ENCODE measurements at regions not wholly inside any gene's neighbourhood (a gene's known extent, or its start where the extent isn't known, plus 50 kb on each side); places are given as distances from the start of the nearest gene placed in this dataset.

DNA sequence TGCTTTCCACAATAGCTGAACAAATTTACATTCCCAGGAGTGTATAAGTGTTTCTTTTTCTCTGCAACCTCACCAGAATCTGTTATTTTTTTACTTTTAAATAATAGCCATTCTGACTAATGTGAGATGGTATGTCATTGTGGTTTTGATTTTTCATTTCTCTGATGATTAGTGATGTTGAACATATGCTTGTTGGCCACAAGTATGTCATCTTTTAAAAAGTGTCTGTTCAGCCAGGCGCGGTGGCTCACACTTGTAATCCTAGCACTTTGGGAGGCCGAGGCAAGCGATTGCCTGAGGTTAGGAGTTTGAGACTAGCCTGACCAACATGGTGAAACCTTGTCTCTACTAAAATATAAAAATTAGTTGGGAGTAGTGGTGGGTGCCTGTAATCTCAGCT, 619.3 kb downstream of the SI start:
- Histone ChIP-seq H3K27me3 (no peaks in the 10 kb centered on the region), H3K4me1 (no peaks in the 10 kb centered on the region), H3K9me3 (no peaks in the 10 kb centered on the region), H3K27ac (no peak overlapping the region), H3K36me3 (replicated peaks in 1 of 2; ENCODE audit: insufficient read depth in 1 of 2, low read depth in 2 of 2) (no peaks in the 10 kb centered on the region), H3K4me3 (no peak overlapping the region)
- 93 to 94% methylated on average over 4 of the region's 4 CpGs for WGBS, 2 donors
- DNase-seq, result no peak
- intact Hi-C loops (cut with DNase I), result no loop called here
- TF ChIP-seq, protein P1, sequence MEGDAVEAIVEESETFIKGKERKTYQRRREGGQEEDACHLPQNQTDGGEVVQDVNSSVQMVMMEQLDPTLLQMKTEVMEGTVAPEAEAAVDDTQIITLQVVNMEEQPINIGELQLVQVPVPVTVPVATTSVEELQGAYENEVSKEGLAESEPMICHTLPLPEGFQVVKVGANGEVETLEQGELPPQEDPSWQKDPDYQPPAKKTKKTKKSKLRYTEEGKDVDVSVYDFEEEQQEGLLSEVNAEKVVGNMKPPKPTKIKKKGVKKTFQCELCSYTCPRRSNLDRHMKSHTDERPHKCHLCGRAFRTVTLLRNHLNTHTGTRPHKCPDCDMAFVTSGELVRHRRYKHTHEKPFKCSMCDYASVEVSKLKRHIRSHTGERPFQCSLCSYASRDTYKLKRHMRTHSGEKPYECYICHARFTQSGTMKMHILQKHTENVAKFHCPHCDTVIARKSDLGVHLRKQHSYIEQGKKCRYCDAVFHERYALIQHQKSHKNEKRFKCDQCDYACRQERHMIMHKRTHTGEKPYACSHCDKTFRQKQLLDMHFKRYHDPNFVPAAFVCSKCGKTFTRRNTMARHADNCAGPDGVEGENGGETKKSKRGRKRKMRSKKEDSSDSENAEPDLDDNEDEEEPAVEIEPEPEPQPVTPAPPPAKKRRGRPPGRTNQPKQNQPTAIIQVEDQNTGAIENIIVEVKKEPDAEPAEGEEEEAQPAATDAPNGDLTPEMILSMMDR (IDR thresholded peaks at IDR 0.05), result no peak
- TF ChIP-seq POLR2A (IDR thresholded peaks at IDR 0.05), result no peak
- ATAC-seq, result no peak

DNA sequence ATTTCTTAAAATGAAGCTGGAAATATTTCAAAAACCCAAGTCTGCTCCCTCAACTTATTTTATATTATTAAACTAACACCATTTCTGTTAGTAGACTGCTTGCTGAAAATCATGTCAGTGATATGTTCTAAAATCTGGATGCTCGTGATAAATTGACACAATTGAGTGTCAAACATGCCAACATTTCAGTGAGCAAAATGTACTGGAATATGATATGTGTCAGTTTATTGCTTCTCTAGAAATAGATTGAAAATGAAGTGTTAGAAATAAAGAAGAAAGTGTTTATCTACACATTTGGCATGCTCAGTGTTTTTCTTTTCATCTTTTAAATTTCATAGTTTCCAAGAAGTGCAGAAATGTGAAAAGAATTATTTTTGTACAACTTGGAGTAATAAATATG, 624.6 kb downstream of the SI start:
- Histone ChIP-seq H3K4me3 (no peak overlapping the region), H3K27me3 (no peaks in the 10 kb centered on the region), H3K4me1 (no peaks in the 10 kb centered on the region), H3K27ac (no peak overlapping the region), H3K36me3 (replicated peaks in 1 of 2; ENCODE audit: insufficient read depth in 1 of 2, low read depth in 2 of 2) (no peaks in the 10 kb centered on the region), H3K9me3 (no peaks in the 10 kb centered on the region)
- no peak for TF ChIP-seq POLR2A (IDR thresholded peaks at IDR 0.05)
- intact Hi-C loops (cut with DNase I), result no loop called here
- ATAC-seq (no peak), DNase-seq (no peak)
- WGBS, 2 donors, result 46 to 66% methylated on average over 1 of the region's 1 CpG

DNA sequence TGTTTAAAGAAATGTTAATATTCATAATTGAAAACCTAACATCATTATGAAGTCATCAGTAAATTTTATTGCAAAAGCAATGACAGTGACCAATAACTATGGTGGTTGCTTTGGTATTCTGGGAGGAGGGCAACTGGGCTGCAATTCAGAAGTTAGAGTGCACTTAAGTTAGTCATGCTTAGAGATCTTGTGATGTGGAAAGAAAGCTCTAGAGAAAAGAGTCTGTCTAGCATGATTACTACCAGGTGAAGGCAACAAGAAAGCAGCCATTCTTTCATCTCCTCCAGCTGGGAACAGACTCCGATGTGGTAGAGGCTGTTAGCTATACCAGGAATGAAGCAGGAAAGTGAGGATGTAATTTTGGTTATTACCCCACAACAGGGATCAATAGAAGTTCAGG, 625.6 kb downstream of the SI start:
- ATAC-seq (no peak), DNase-seq (no peak)
- TF ChIP-seq, protein P1 (IDR thresholded peaks at IDR 0.05), result no peak
- no peak for TF ChIP-seq POLR2A (IDR thresholded peaks at IDR 0.05)
- H3K27me3 ChIP-seq, result no peaks in the 10 kb centered on the region
- intact Hi-C loops (cut with DNase I), result no loop called here
- 83 to 89% methylated on average over 1 of the region's 1 CpG for WGBS, 2 donors
- H3K4me1 ChIP-seq, result no peaks in the 10 kb centered on the region
- H3K4me3 ChIP-seq, result no peak overlapping the region
- H3K36me3 ChIP-seq (replicated peaks in 1 of 2; ENCODE audit: insufficient read depth in 1 of 2, low read depth in 2 of 2), result no peaks in the 10 kb centered on the region
- no peak overlapping the region for H3K27ac ChIP-seq
- peaks cover 0 to 4% (median 0%) of the 10 kb centered on the region in 3 donors for H3K9me3 ChIP-seq

DNA sequence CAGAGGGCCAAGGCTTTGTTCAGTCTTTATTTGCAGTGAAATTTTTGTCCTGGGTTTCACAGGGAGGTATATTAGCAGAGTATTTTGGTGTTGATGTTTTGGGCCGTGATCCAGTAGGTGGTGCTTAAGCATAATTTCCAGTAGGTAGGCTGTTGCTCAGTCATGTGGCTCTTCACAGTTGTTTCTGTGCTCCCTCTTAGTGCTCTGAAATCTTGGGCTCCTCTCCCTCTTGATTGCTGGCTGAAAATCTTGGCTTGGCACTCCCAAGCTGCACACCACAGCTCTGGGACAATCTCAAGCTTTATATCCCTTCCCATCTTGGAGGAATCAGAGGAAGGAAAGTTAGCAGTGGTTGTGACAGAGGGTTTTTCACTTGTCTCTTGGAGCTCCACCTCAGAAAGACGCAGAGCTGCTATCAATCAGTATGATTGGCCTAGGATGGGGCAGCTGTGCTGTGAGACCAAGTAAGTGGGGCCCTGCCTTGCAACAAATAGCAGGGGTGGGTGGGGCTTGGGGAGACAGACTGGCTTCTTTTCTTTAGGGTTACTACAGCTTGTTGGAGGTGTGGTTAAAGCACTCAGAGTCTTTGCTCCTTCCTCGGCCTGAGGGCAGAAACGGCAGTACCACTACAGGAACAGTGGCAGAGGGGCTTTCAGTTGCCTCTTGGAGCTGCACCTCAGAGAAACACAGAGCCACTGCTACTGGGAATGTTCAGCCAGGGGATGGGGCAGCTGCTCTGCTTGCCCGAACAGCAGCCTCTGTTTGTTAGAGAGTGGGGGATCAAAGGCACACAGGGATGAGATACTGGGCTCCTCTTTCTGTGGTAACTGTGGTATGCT, 627.0 kb downstream of the SI start:
- intact Hi-C loops (cut with DNase I), result no loop called here
- no peak overlapping the region for H3K4me3 ChIP-seq
- no peak for ATAC-seq
- no peaks in the 10 kb centered on the region for H3K27me3 ChIP-seq
- H3K9me3 ChIP-seq, result peaks cover 0 to 4% (median 0%) of the 10 kb centered on the region in 3 donors
- no peaks in the 10 kb centered on the region for H3K36me3 ChIP-seq (replicated peaks in 1 of 2; ENCODE audit: insufficient read depth in 1 of 2, low read depth in 2 of 2)
- WGBS, 2 donors, result 73 to 79% methylated on average over 4 to 5 of the region's 5 CpGs
- no peak for TF ChIP-seq POLR2A (IDR thresholded peaks at IDR 0.05)
- TF ChIP-seq, protein P1 (IDR thresholded peaks at IDR 0.05), result peak in 1 of 7 experiments; percentile 14
- no peak overlapping the region for H3K27ac ChIP-seq
- no peak for DNase-seq
- H3K4me1 ChIP-seq, result no peaks in the 10 kb centered on the region

DNA sequence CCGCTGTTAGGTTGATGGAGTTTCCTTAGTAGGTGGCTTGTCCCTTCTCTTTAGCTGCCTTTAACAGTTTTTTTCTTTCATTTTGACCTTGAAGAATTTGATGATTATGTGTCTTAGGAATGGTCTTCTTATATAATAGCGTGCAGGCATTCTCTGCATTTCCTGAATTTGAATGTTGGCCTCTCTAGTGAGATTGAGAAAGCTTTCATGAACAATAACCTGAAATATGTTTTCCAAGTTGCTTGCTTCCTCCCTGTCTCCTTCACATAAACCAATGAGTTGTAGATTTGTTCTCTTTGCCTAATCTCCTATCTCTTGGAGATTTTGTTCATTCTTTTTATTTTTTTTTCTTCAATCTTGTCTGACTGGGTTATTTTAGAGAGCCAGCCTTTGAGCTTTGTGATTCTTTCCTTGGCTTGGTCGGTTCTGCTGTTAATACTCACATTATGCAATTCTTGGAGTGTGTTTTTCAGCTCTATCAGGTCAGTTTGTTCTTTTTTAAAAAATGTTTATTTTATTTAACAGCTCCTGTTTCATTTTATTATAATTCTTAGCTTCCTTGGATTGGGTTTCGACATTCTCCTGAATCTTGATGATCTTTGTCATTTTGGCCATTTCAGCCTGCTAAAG, 627.9 kb downstream of the SI start:
- DNase-seq, result no peak
- Histone ChIP-seq H3K27me3 (no peaks in the 10 kb centered on the region), H3K4me3 (no peak overlapping the region), H3K36me3 (replicated peaks in 1 of 2; ENCODE audit: insufficient read depth in 1 of 2, low read depth in 2 of 2) (no peaks in the 10 kb centered on the region), H3K27ac (no peak overlapping the region), H3K4me1 (no peaks in the 10 kb centered on the region), H3K9me3 (peaks cover 0 to 4% (median 0%) of the 10 kb centered on the region in 3 donors)
- WGBS, 2 donors, result 63 to 67% methylated on average over 4 of the region's 4 CpGs
- TF ChIP-seq POLR2A (IDR thresholded peaks at IDR 0.05), result no peak
- TF ChIP-seq, protein P1 (IDR thresholded peaks at IDR 0.05), result no peak
- ATAC-seq, result no peak
- intact Hi-C loops (cut with DNase I), result no loop called here
